Pancreas (tissue), 10 donors: ENCODE measurements at regions not wholly inside any gene's neighbourhood (a gene's known extent, or its start where the extent isn't known, plus 50 kb on each side); places are given as distances from the start of the nearest gene placed in this dataset.
A peak's percentile ranks its signal among the peaks of the same experiment; 100 is the strongest.
"Not testable (repeated sequence)": the region's sequence is repeated elsewhere in the genome, so short reads cannot be mapped to it uniquely, and the experiment has no call there.

ENCODE experiments used
- ATAC-seq, 4 donors: fragments of 200-7000 bp; cut with Tn5 transposase; one replicate each; pipeline versions ENCODE4 v1.8.0 to v1.9.1; 2020; ENCODE audit warnings: mild to moderate bottlenecking in 4 of 4, moderate library complexity in 4 of 4
- DNase-seq, 6 donors: peaks; one replicate each; pipeline ENCODE4 v3.0.0-alpha.2; 2020
- FAIRE-seq: peaks from 2 replicates; lab custom pipeline; 2012; peaks lifted over from hg19 to GRCh38; lab: Jason Lieb, UNC
- H3K27ac ChIP-seq, 4 donors: fragments of 200-600 bp; sonication (generic); 1 replicate in 3 of 4; 2 replicates in 1 of 4; pipeline versions ENCODE4 v1.5.0 to v1.8.0; 2020
- H3K27me3 ChIP-seq, 4 donors: fragments of 200-600 bp; one replicate each; pipeline ENCODE4 v1.8.0; 2021
- H3K36me3 ChIP-seq, 3 donors: fragments of 200-600 bp; sonication (generic) in 1 of 3; one replicate each; pipeline versions ENCODE4 v1.5.0 to v1.8.0; 2020 to 2021
- H3K4me1 ChIP-seq, 3 donors: fragments of 200-600 bp; one replicate each; pipeline ENCODE4 v1.8.0; 2021
- H3K4me3 ChIP-seq, 4 donors: fragments of 200-600 bp; sonication (generic) in 2 of 4; one replicate each; pipeline versions ENCODE4 v1.5.0 to v1.8.0; 2020 to 2021
- H3K9me3 ChIP-seq, 4 donors: fragments of 200-600 bp; one replicate each; pipeline ENCODE4 v1.8.0; 2021
- CTCF ChIP-seq, 4 donors: fragments of 200-600 bp; sonication (generic) in 3 of 4; IDR thresholded peaks; one replicate each; pipeline versions ENCODE4 v1.5.0 to v1.8.0; 2021; ENCODE audit warnings: antibody characterized with exemption in 4 of 4
- WGBS, 2 donors: extraction: QIAGEN DNeasy Blood & Tissue Kit; methylation state at CpG; one replicate each; pipeline ENCODE4 v1.1.7; 2013; 5-methylcytosine and 5-hydroxymethylcytosine counted together
- intact Hi-C, 3 donors: fragments of 100-400 bp; cut with DNase I; formaldehyde crosslinking; loops; one replicate each; pipeline versions ENCODE4 v1.11.1 to v1.14.2; 2022
- donor health status: healthy with polysubstance abuse.
- donor health status: DM: no; HTN: no; CAD: no; lungs with moderate emphysema.
- donor health status: DM: no; HTN: no; CAD: no.
- donor health status: control.
- donor health status: control.
- donor health status: Bipolar disorder and iron deficiency.
- donor health status: DM: yes; HTN: yes; CAD: no.
- donor health status: DM: no; HTN: no; CAD: no.
- donor health status: DM: no; HTN: no; CAD: no.
- donor health status: DM: yes; HTN: yes; CAD: no.

- no peaks in the 10 kb centered on the region for H3K36me3 ChIP-seq
- no peak for FAIRE-seq
- H3K27me3 ChIP-seq = no peaks in the 10 kb centered on the region
- no peak for DNase-seq
- H3K27ac ChIP-seq = no peak overlapping the region
- peaks cover 0 to 4% (median 0%) of the 10 kb centered on the region in 3 donors for H3K4me1 ChIP-seq
- WGBS, 2 donors = 68 to 74% methylated on average over 4 of the region's 4 CpGs
- no peak overlapping the region for H3K4me3 ChIP-seq
- no peak for TF ChIP-seq CTCF (IDR thresholded peaks at IDR 0.05)
- H3K9me3 ChIP-seq = no peaks in the 10 kb centered on the region
- intact Hi-C loops = no loop called here
- no peak for ATAC-seq
Measured at GRCh38 chr1:177646757-177647730, 322.8 kb downstream of the SEC16B start.

DNA sequence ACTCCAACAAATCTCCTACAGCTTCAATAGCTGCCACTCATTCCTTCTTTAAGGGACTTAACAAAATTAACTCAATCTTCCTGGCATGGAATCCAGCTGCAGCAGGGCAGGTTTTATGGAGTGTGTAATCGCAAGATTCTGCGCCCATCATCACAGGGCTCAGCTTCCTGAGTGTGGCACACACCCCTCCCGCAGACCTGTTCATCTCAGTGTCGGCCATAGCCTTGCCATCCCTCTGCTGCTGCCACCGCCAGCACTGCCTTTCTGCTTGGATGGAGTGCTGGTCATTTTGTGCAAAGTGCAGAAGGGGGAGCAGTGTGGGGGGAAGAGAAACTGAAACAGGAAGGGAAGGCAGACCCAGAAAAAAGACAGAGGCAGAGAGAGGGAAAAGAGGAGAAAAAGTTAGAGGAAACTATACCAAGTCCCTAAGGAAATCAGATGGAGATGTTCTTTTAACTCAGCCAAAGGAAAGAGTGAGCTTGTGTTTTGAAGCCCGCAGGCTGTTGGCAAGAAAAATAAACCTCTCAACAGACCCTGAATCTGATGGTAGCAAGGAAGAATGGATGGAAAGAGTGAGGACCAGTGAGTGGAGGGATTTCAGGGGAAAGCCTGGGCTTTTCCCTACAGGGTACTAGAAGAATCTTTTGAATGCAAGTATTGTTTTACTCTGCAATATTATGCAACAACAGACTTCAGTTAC lies 324.2 kb downstream of the SEC16B start:
- Histone ChIP-seq H3K27me3 (no peaks in the 10 kb centered on the region), H3K4me3 (no peak overlapping the region), H3K9me3 (no peaks in the 10 kb centered on the region), H3K36me3 (no peaks in the 10 kb centered on the region), H3K27ac (no peak overlapping the region), H3K4me1 (no peaks in the 10 kb centered on the region)
- DNase-seq = no peak
- no peak for TF ChIP-seq CTCF (IDR thresholded peaks at IDR 0.05)
- intact Hi-C loops = no loop called here
- WGBS, 2 donors = 81% methylated on average over 6 of the region's 6 CpGs
- FAIRE-seq = no peak
- ATAC-seq = peak in 2 of 4 donors; percentile 58 to 68

GRCh38 chr1:177640687-177641086 lies 329.2 kb downstream of the SEC16B start:
- no peaks in the 10 kb centered on the region for H3K27me3 ChIP-seq
- no peak overlapping the region for H3K4me3 ChIP-seq
- FAIRE-seq (no peak), DNase-seq (no peak), ATAC-seq (no peak)
- no peak for TF ChIP-seq CTCF (IDR thresholded peaks at IDR 0.05)
- no peaks in the 10 kb centered on the region for H3K4me1 ChIP-seq
- H3K27ac ChIP-seq = no peak overlapping the region
- no peaks in the 10 kb centered on the region for H3K9me3 ChIP-seq
- no peaks in the 10 kb centered on the region for H3K36me3 ChIP-seq
- intact Hi-C loops = no loop called here

DNA sequence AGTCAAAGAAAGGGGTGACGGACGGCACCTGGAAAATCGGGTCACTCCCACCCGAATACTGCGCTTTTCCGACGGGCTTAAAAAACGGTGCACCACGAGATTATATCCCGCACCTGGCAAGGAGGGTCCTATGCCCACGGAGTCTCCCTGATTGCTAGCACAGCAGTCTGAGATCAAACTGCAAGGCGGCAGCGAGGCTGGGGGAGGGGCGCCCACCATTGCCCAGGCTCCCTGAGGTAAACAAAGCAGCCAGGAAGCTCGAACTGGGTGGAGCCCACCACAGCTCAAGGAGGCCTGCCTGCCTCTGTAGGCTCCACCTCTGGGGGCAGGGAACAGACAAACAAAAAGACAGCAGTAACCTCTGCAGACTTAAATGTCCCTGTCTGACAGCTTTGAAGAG lies 335.7 kb downstream of the SEC16B start:
- 66 to 72% methylated on average over 10 to 13 of the region's 15 CpGs for WGBS, 2 donors
- H3K27ac ChIP-seq, H3K36me3 ChIP-seq, intact Hi-C loops, H3K27me3 ChIP-seq, H3K9me3 ChIP-seq, H3K4me3 ChIP-seq, DNase-seq, ATAC-seq, FAIRE-seq, H3K4me1 ChIP-seq: not testable (repeated sequence)

- H3K27me3 ChIP-seq = no peaks in the 10 kb centered on the region
- TF ChIP-seq CTCF (IDR thresholded peaks at IDR 0.05) = no peak
- no peak for FAIRE-seq
- no peak for DNase-seq
- H3K36me3 ChIP-seq = no peaks in the 10 kb centered on the region
- no peak for ATAC-seq
- no peak overlapping the region for H3K27ac ChIP-seq
- WGBS, 2 donors = 66 to 72% methylated on average over 4 of the region's 4 CpGs
- intact Hi-C loops = no loop called here
- no peaks in the 10 kb centered on the region for H3K4me1 ChIP-seq
- H3K4me3 ChIP-seq = no peak overlapping the region
- no peaks in the 10 kb centered on the region for H3K9me3 ChIP-seq
Measured at GRCh38 chr1:177632923-177633615, 336.8 kb downstream of the SEC16B start.
